ENCODE measurements at regions not wholly inside any gene's neighbourhood (a gene's known extent, or its start where the extent isn't known, plus 50 kb on each side); places are given as distances from the start of the nearest gene placed in this dataset.
"Not testable (repeated sequence)": the region's sequence is repeated elsewhere in the genome, so short reads cannot be mapped to it uniquely, and the experiment has no call there.

- H4K20me1 ChIP-seq (replicated peaks in 1 of 2; ENCODE audit: control insufficient read depth in 1 of 2, insufficient read depth in 2 of 2, low read length in 2 of 2); H3K79me2 ChIP-seq (ENCODE audit: control insufficient read depth in 1 of 2, insufficient read depth in 2 of 2, low read length in 2 of 2); H2AK5ac ChIP-seq (ENCODE audit: low read depth, low read length); H3K4me1 ChIP-seq (replicated peaks in 1 of 4; ENCODE audit: control insufficient read depth in 3 of 4, insufficient read depth in 4 of 4, low read length in 3 of 4); H3K9me3 ChIP-seq (ENCODE audit: insufficient read depth in 2 of 2, low read depth in 1 of 2, low read length in 1 of 2); H4K91ac ChIP-seq (replicated peaks; ENCODE audit: insufficient read length, low read length); H2BK120ac ChIP-seq (replicated peaks; ENCODE audit: low read depth, low read length); H3K4me2 ChIP-seq (ENCODE audit: insufficient read depth in 1 of 2, low read depth in 2 of 2, low read length in 2 of 2); H2AFZ ChIP-seq (ENCODE audit: low read length); H2BK20ac ChIP-seq (ENCODE audit: low read length); H3K23ac ChIP-seq (ENCODE audit: insufficient read length); H2BK15ac ChIP-seq (ENCODE audit: low read length); H3K79me1 ChIP-seq (ENCODE audit: low read depth, low read length); H3K27me3 ChIP-seq (replicated peaks in 1 of 4; ENCODE audit: control insufficient read depth in 3 of 4, extremely low read depth in 1 of 4, insufficient read depth in 3 of 4, low read length in 3 of 4); FAIRE-seq; H3K9ac ChIP-seq (replicated peaks in 1 of 4; ENCODE audit: extremely low read depth in 1 of 4, low read depth in 3 of 4, low read length in 3 of 4); H3K4ac ChIP-seq (replicated peaks; ENCODE audit: insufficient read length, low read depth, low read length); H3K18ac ChIP-seq (ENCODE audit: extremely low read depth, low read length); H2BK5ac ChIP-seq (ENCODE audit: low read depth, low read length); H3K4me3 ChIP-seq (ENCODE audit: extremely low read depth in 1 of 4, insufficient read depth in 2 of 4, low read depth in 3 of 4, low read length in 4 of 4); H4K8ac ChIP-seq (ENCODE audit: extremely low read depth, insufficient read depth, low read length); H2BK12ac ChIP-seq (ENCODE audit: low read depth, low read length); DNase-seq (ENCODE audit: low read depth in 1 of 2, low spot score in 2 of 2); H3K23me2 ChIP-seq (ENCODE audit: low read depth, low read length); H3K56ac ChIP-seq (replicated peaks; ENCODE audit: insufficient read length, low read depth, low read length); H4K5ac ChIP-seq (ENCODE audit: insufficient read length, low read depth, low read length); POLR2A ChIA-PET (ENCODE audit: partially characterized antibody); H3K14ac ChIP-seq (ENCODE audit: insufficient read length); CTCF ChIA-PET (ENCODE audit: partially characterized antibody); H3K27ac ChIP-seq (ENCODE audit: low read depth, low read length); H3K36me3 ChIP-seq (ENCODE audit: control insufficient read depth in 2 of 4, insufficient read depth in 4 of 4, low read length in 3 of 4): not testable (repeated sequence)
- WGBS, 2 experiments (ENCODE audit: extremely low coverage in 1 of 2, insufficient coverage in 1 of 2, insufficient read length in 1 of 2, insufficient replicate concordance in 2 of 2, low coverage in 1 of 2, low lambda C conversion rate in 2 of 2, missing lambda C conversion rate in 1 of 2), result no CpG with 5 or more reads among the region's 4 CpGs
Measured at GRCh38 chrY:3218134-3218533, 283.0 kb downstream of the ZFY start.

GRCh38 chrY:3218559-3218958, 283.4 kb downstream of the ZFY start:
- H2BK15ac ChIP-seq (ENCODE audit: low read length); H3K14ac ChIP-seq (ENCODE audit: insufficient read length); H4K5ac ChIP-seq (ENCODE audit: insufficient read length, low read depth, low read length); H3K23me2 ChIP-seq (ENCODE audit: low read depth, low read length); H2BK5ac ChIP-seq (ENCODE audit: low read depth, low read length); H2BK120ac ChIP-seq (replicated peaks; ENCODE audit: low read depth, low read length); H2AK5ac ChIP-seq (ENCODE audit: low read depth, low read length); FAIRE-seq; H3K4ac ChIP-seq (replicated peaks; ENCODE audit: insufficient read length, low read depth, low read length); H3K9me3 ChIP-seq (ENCODE audit: insufficient read depth in 2 of 2, low read depth in 1 of 2, low read length in 1 of 2); H3K56ac ChIP-seq (replicated peaks; ENCODE audit: insufficient read length, low read depth, low read length); POLR2A ChIA-PET (ENCODE audit: partially characterized antibody); H3K18ac ChIP-seq (ENCODE audit: extremely low read depth, low read length); H4K91ac ChIP-seq (replicated peaks; ENCODE audit: insufficient read length, low read length); H3K4me3 ChIP-seq (ENCODE audit: extremely low read depth in 1 of 4, insufficient read depth in 2 of 4, low read depth in 3 of 4, low read length in 4 of 4); H3K4me2 ChIP-seq (ENCODE audit: insufficient read depth in 1 of 2, low read depth in 2 of 2, low read length in 2 of 2); H3K36me3 ChIP-seq (ENCODE audit: control insufficient read depth in 2 of 4, insufficient read depth in 4 of 4, low read length in 3 of 4); H3K79me2 ChIP-seq (ENCODE audit: control insufficient read depth in 1 of 2, insufficient read depth in 2 of 2, low read length in 2 of 2); H3K4me1 ChIP-seq (replicated peaks in 1 of 4; ENCODE audit: control insufficient read depth in 3 of 4, insufficient read depth in 4 of 4, low read length in 3 of 4); H3K23ac ChIP-seq (ENCODE audit: insufficient read length); H2BK20ac ChIP-seq (ENCODE audit: low read length); CTCF ChIA-PET (ENCODE audit: partially characterized antibody); H4K8ac ChIP-seq (ENCODE audit: extremely low read depth, insufficient read depth, low read length); H4K20me1 ChIP-seq (replicated peaks in 1 of 2; ENCODE audit: control insufficient read depth in 1 of 2, insufficient read depth in 2 of 2, low read length in 2 of 2); H3K79me1 ChIP-seq (ENCODE audit: low read depth, low read length); H3K9ac ChIP-seq (replicated peaks in 1 of 4; ENCODE audit: extremely low read depth in 1 of 4, low read depth in 3 of 4, low read length in 3 of 4); H2BK12ac ChIP-seq (ENCODE audit: low read depth, low read length); H2AFZ ChIP-seq (ENCODE audit: low read length); H3K27ac ChIP-seq (ENCODE audit: low read depth, low read length); H3K27me3 ChIP-seq (replicated peaks in 1 of 4; ENCODE audit: control insufficient read depth in 3 of 4, extremely low read depth in 1 of 4, insufficient read depth in 3 of 4, low read length in 3 of 4); DNase-seq (ENCODE audit: low read depth in 1 of 2, low spot score in 2 of 2): not testable (repeated sequence)
- 93% methylated on average over 5 of the region's 6 CpGs; no CpG with 5 or more reads in 1 of the 2 experiments for WGBS, 2 experiments (ENCODE audit: extremely low coverage in 1 of 2, insufficient coverage in 1 of 2, insufficient read length in 1 of 2, insufficient replicate concordance in 2 of 2, low coverage in 1 of 2, low lambda C conversion rate in 2 of 2, missing lambda C conversion rate in 1 of 2)

All from H1 (cell line).